ENCODE measurements at regions not wholly inside any gene's neighbourhood (a gene's known extent, or its start where the extent isn't known, plus 50 kb on each side); places are given as distances from the start of the nearest gene placed in this dataset.
"Not testable (repeated sequence)": the region's sequence is repeated elsewhere in the genome, so short reads cannot be mapped to it uniquely, and the experiment has no call there.

GRCh38 chr1:234924450-234925355 lies 203.9 kb downstream of the TOMM20 start:
- intact Hi-C loops (cut with micrococcal nuclease), result loop anchor here (5.0 kb wide), 2 partner anchors 202 to 427 kb away; no protein-coding TSS in a partner anchor

- intact Hi-C loops (cut with micrococcal nuclease), result no loop called here
These were observed 205.0 kb downstream of the TOMM20 start for GRCh38 chr1:234923626-234924025.

GRCh38 chr1:234922987-234923386 lies 205.7 kb downstream of the TOMM20 start:
- intact Hi-C loops (cut with micrococcal nuclease), result no loop called here

GRCh38 chr1:234921266-234922062 lies 207.2 kb downstream of the TOMM20 start:
- intact Hi-C loops (cut with micrococcal nuclease), result no loop called here

DNA sequence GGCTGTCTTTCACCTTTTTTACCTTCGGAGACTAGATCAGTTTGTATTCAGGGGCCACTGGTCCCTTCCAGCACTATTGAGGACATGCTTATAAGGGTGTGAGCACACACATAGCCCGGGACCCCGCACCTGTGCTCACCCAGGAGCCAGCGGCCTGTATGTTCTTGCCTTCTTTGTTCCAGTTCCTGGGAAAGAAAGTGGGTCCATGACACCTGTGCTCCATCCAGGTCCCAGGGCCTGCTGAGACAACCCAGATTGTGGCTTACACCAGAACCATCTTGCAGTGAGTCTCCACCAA lies 207.8 kb downstream of the TOMM20 start:
- intact Hi-C loops (cut with micrococcal nuclease), result no loop called here

- intact Hi-C loops (cut with micrococcal nuclease), result no loop called here
These were observed 208.3 kb downstream of the TOMM20 start for GRCh38 chr1:234920136-234920842.

DNA sequence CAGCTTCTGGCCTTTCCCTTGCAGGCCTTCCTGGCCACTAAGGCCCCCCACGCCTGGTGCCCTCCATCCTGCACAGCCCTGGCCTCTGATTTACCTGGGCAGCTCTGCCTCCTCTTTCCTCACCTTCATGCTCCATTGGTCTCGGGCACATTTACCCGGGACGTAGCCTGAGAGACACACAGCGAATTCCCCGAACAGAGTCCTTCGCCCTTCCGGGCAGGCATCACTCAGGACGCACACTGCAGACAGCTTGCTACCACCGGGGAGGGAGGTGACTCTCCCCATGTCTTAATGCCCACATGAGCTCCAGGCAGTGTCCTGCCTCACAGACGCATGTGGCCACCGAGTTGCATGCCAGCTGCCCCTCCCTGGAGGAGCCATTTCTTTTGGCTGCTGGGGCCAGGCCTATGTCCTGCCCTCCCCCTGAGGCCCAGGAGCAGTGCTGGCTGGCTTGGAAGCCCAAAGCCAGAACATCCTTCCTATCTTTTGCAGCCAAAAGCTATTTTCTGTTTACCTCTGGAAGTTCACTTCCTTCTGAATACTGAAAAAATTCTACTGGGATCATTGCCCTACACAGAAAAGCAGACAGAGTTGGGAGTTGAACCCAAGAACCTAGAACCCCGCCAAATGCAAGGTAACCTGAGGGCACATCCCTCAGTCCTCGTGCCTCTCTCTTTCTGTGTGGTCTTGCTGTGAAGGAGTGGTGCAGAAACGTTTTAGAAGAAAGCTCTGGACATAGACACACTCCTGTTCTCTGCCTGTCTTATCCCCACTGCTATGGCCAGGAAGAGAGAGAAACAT lies 209.5 kb downstream of the TOMM20 start:
- intact Hi-C loops (cut with micrococcal nuclease), result no loop called here

GRCh38 chr1:234918181-234918841 lies 210.3 kb downstream of the TOMM20 start:
- intact Hi-C loops (cut with micrococcal nuclease), result no loop called here

DNA sequence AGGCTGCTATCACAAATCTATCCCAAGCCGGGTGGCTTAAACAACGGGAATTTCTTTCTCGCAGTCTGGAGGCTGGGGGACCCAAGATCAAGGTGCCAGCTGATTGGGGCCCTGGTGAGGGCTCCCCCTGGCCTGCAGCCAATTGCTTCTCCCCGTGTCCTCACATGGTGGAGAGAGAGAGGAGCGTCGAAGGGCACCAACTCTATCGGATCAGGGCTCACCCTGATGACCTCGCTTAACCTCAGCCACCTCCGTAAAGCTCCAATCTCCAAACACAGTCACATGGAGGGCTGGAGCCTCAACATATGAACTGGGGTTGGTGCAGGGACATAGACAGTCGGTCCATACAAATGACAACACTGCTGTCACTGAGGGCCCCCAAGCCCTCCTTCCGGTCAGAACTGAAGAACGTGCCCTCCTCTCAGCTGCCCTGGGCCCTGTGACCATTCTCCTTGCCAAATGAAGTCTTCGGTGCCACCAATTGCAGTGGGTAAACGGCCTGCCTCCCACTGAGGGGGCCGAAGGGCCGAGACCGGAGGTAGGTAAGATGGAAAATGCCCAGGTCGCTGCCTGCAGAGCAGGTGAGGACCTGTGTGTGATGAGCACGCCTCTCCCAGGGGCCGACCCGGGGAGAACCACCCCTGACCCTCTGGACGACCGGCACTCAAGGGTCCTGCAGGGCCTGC lies 211.0 kb downstream of the TOMM20 start:
- intact Hi-C loops (cut with micrococcal nuclease), result no loop called here

DNA sequence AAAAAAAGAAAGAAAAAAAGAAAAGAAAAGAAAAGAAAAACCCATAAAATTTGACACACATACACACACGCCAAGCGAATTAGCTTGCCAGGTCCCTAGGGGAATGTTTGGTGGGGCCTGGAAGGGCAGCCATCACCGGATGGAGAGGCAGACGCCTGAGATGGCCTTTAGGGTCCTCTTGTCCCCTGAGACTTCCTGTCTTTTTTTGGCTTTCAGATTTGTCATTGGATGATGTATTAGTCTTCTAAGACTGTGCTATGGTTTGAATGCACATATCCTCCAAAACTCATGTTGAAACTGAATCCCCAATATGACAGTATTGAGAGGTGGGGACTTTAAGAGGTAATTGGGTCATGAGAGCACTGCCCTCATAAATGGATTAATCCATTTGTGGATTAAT lies 211.8 kb downstream of the TOMM20 start:
- intact Hi-C loops (cut with micrococcal nuclease), result no loop called here

DNA sequence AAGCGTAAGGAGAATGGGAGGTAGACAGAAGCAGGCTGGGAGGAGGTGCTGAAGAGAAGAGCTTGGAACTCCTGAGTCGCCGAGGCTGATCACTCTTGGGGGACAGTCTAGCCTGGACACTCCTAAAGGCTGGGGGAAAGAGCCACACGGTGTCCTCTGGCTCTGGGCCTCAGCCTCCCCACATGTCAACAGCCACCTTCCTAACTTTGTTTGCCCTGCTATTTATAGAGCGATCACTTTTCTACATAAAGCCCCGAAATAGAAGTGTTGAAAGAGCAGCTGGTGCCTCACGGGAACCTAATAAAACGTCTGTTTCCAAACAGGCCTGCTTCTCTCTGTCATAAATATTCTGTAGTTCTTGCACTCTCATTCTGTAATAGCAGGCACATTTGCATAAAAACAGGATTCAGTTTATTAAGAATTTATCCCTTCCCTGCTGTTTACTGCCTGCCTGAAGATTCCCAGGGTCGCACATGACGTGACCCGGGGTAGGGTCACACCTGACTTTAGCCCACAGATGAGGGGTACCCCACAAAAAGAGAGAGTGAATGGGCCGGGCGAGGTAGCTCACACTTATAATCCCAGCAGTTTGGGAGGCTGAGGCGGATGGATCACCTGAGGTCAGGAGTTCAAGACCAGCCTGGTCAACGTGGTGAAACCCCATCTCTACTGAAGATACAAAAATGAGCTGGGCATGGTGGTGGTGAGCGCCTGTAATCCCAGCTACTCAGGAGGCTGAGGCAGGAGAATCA lies 212.5 kb downstream of the TOMM20 start:
- intact Hi-C loops (cut with micrococcal nuclease), result no loop called here

- intact Hi-C loops (cut with micrococcal nuclease), result no loop called here
These were observed 213.9 kb downstream of the TOMM20 start for GRCh38 chr1:234914606-234915290.

GRCh38 chr1:234913771-234914170 lies 214.9 kb downstream of the TOMM20 start:
- intact Hi-C loops (cut with micrococcal nuclease), result no loop called here

DNA sequence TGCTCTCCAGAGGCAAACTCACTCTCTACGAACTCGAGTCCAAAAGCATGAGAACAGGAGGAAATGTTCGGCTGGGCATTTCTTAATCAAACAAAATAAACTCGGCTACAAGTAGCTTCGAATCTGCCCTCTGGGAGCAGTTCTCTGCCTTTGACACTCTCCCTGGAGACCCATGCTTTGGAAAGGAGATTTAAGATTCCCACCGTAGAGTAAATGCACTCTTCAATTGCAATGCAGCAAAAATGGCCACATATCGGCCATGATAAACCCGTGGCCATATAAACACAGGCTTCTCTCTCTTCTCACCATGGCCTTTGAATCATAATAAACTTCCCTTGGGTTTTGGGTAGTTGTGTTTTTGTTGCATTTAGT lies 215.4 kb downstream of the TOMM20 start:
- intact Hi-C loops (cut with micrococcal nuclease), result no loop called here

- intact Hi-C loops (cut with micrococcal nuclease), result no loop called here
These were observed 215.9 kb downstream of the TOMM20 start for GRCh38 chr1:234912548-234913277.

- intact Hi-C loops (cut with micrococcal nuclease), result no loop called here
These were observed 216.8 kb downstream of the TOMM20 start for GRCh38 chr1:234911787-234912186.

DNA sequence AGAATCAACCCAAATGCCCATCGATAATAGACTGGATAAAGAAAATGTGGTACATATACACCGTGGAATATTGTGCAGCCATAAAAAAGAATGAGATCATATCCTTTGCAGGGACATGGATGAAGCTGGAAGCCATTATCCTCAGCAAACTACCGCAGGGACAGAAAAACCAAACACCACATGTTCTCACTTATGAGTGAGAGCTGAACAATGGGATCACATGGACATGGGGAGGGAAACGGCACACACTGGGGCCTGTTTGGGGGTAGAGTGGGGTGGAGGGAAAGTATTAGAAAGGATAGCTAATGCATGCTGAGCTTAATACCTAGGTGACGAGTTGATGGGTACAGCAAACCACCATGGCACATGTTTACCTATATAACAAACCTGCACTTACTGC lies 217.5 kb downstream of the TOMM20 start:
- intact Hi-C loops (cut with micrococcal nuclease), result not testable (repeated sequence)

GRCh38 chr1:234909851-234910250 lies 218.8 kb downstream of the TOMM20 start:
- intact Hi-C loops (cut with micrococcal nuclease), result no loop called here
